ENCODE measurements at regions not wholly inside any gene's neighbourhood (a gene's known extent, or its start where the extent isn't known, plus 50 kb on each side); places are given as distances from the start of the nearest gene placed in this dataset.

- H3K9me3 Mint-ChIP-seq: peaks cover 38% of the 10 kb centered on the region
- Histone ChIP-seq H3F3A (replicated peaks; ENCODE audit: low read depth) (no peaks in the 10 kb centered on the region), H4K20me1 (replicated peaks; ENCODE audit: insufficient read depth) (no peaks in the 10 kb centered on the region), H3K27me3 (ENCODE audit: insufficient read depth) (no peaks in the 10 kb centered on the region), H3K79me2 (replicated peaks; ENCODE audit: insufficient read depth) (no peaks in the 10 kb centered on the region), H3K4me3 (no peak overlapping the region), H3K4me1 (ENCODE audit: insufficient read depth) (no peaks in the 10 kb centered on the region), H3K9me2 (ENCODE audit: insufficient read depth) (0 out of 2 replicates have a peak, but pooled peaks cover 2% of the 10 kb centered on the region), H3K27ac (ENCODE audit: low read depth) (no peak overlapping the region), H3K4me2 (no peak overlapping the region), H2AFZ (no peak overlapping the region), H3K36me3 (ENCODE audit: insufficient read depth) (no peaks in the 10 kb centered on the region)
- no peak overlapping the region for H3K27ac Mint-ChIP-seq
- DNase-seq (ENCODE audit: low spot score) (no peak), ATAC-seq (no peak)
- peaks cover 42% of the 10 kb centered on the region for H3K36me3 Mint-ChIP-seq (ENCODE audit: low read depth)
- H3K4me3 Mint-ChIP-seq: no peak overlapping the region
- H3K27me3 Mint-ChIP-seq (ENCODE audit: insufficient read depth, low read depth, poor library complexity): no peaks in the 10 kb centered on the region
- TF ChIP-seq ZNF114 (CRISPR knock-in tag; IDR thresholded peaks at IDR 0.05) (no peak), EZH2 (IDR thresholded peaks at IDR 0.05; ENCODE audit: low read depth, unreplicated experiment) (no peak), CTCF (conservative IDR thresholded peaks at IDR 0.05; ENCODE audit: low read depth in 2 of 2) (no peak), ETS1 (IDR thresholded peaks at IDR 0.05) (no peak), POLR2AphosphoS5 (IDR thresholded peaks at IDR 0.05; ENCODE audit: low read depth) (no peak), NANOG (IDR thresholded peaks at IDR 0.05; ENCODE audit: borderline replicate concordance) (no peak), STAT1 (IDR thresholded peaks at IDR 0.05; ENCODE audit: unreplicated experiment) (no peak), ZNF331 (CRISPR knock-in tag; IDR thresholded peaks at IDR 0.05; ENCODE audit: low read depth) (no peak), CREB1 (CRISPR knock-in tag; IDR thresholded peaks at IDR 0.05; ENCODE audit: low read depth) (no peak), REST (IDR thresholded peaks at IDR 0.05; ENCODE audit: unreplicated experiment) (no peak), JUNB (IDR thresholded peaks at IDR 0.05; ENCODE audit: unreplicated experiment) (no peak), ZNF462 (CRISPR knock-in tag; IDR thresholded peaks at IDR 0.05) (no peak), EZH2phosphoT487 (IDR thresholded peaks at IDR 0.05; ENCODE audit: unreplicated experiment) (no peak)
- no peaks in the 10 kb centered on the region for H3K4me1 Mint-ChIP-seq
These were observed 902.6 kb upstream of the EPHA6 start for GRCh38 chr3:95911767-95912166.

Data from GM23338 (cell line).